Uterus (tissue), 3 donors: ENCODE measurements at regions not wholly inside any gene's neighbourhood (a gene's known extent, or its start where the extent isn't known, plus 50 kb on each side); places are given as distances from the start of the nearest gene placed in this dataset.

Experiments used
- DNase-seq, 2 donors: peaks; one replicate each; pipeline ENCODE4 v3.0.0-alpha.2; 2019 to 2020
- H3K27ac ChIP-seq, 2 donors: fragments of 200-600 bp; sonication (generic); 1 replicate in 1 of 2; 2 replicates in 1 of 2; pipeline ENCODE4 v1.5.1; 2016 to 2018
- H3K27me3 ChIP-seq, 2 donors: fragments of 200-600 bp; sonication (generic); one replicate each; pipeline ENCODE4 v1.5.1; 2018 to 2019; ENCODE audit warnings: control low read depth in 1 of 2
- H3K36me3 ChIP-seq, 2 donors: fragments of 200-600 bp; sonication (generic); one replicate each; pipeline ENCODE4 v1.5.1; 2019; ENCODE audit warnings: control low read depth in 1 of 2
- H3K4me1 ChIP-seq, 2 donors: fragments of 200-600 bp; sonication (generic); one replicate each; pipeline ENCODE4 v1.5.1; 2018 to 2019; ENCODE audit warnings: control low read depth in 1 of 2
- H3K4me3 ChIP-seq, 2 donors: fragments of 200-600 bp; sonication (generic); 1 replicate in 1 of 2; 2 replicates in 1 of 2; pipeline ENCODE4 v1.5.1; 2018 to 2019; ENCODE audit warnings: mild to moderate bottlenecking in 1 of 2
- H3K9me3 ChIP-seq, 2 donors: fragments of 200-600 bp; sonication (generic); one replicate each; pipeline ENCODE4 v1.5.1; 2019; ENCODE audit warnings: control low read depth in 1 of 2
- CTCF ChIP-seq, 4 experiments: fragments of 200-600 bp in 2 of 4; fragments of 450-650 bp in 2 of 4; sonication (generic) in 2 of 4; IDR thresholded peaks; one replicate each; pipeline ENCODE4 v1.5.1; 2016 to 2019; ENCODE audit warnings: antibody characterized with exemption in 4 of 4, mild to moderate bottlenecking in 2 of 4, moderate library complexity in 1 of 4
- POLR2A ChIP-seq, 2 donors: fragments of 450-650 bp; IDR thresholded peaks; one replicate each; pipeline ENCODE4 v1.6.1; 2016; ENCODE audit warnings: antibody characterized with exemption in 2 of 2, mild to moderate bottlenecking in 1 of 2, moderate library complexity in 1 of 2
- intact Hi-C: fragments of 100-400 bp; cut with DNase I; formaldehyde crosslinking; loops from one replicate; pipeline ENCODE4 v1.15.1; 2023; ENCODE audit warnings: low total_unique reads
- donor health status: DM: yes; HTN: yes; CAD: no.

- TF ChIP-seq CTCF (IDR thresholded peaks at IDR 0.05) (no peak), POLR2A (IDR thresholded peaks at IDR 0.05) (no peak)
- Histone ChIP-seq H3K9me3 (no peaks in the 10 kb centered on the region), H3K27ac (no peak overlapping the region), H3K4me3 (no peak overlapping the region), H3K27me3 (no peaks in the 10 kb centered on the region), H3K4me1 (no peaks in the 10 kb centered on the region), H3K36me3 (no peaks in the 10 kb centered on the region)
- intact Hi-C loops = no loop called here
- no peak for DNase-seq
Measured at GRCh38 chr3:146974001-146974400, 368.9 kb upstream of the PLSCR5 start.

- no peak for DNase-seq
- TF ChIP-seq CTCF (IDR thresholded peaks at IDR 0.05) = no peak
- TF ChIP-seq POLR2A (IDR thresholded peaks at IDR 0.05) = no peak
- Histone ChIP-seq H3K4me1 (no peaks in the 10 kb centered on the region), H3K4me3 (no peak overlapping the region), H3K27ac (no peak overlapping the region), H3K36me3 (no peaks in the 10 kb centered on the region), H3K9me3 (no peaks in the 10 kb centered on the region), H3K27me3 (no peaks in the 10 kb centered on the region)
- intact Hi-C loops = no loop called here
Measured at GRCh38 chr3:146972726-146973125, 367.6 kb upstream of the PLSCR5 start.

- no peak for DNase-seq
- Histone ChIP-seq H3K27ac (no peak overlapping the region), H3K36me3 (no peaks in the 10 kb centered on the region), H3K9me3 (no peaks in the 10 kb centered on the region), H3K4me1 (no peaks in the 10 kb centered on the region), H3K4me3 (no peak overlapping the region), H3K27me3 (no peaks in the 10 kb centered on the region)
- intact Hi-C loops = no loop called here
- no peak for TF ChIP-seq CTCF (IDR thresholded peaks at IDR 0.05)
- no peak for TF ChIP-seq POLR2A (IDR thresholded peaks at IDR 0.05)
Measured at GRCh38 chr3:146970236-146970635, 365.1 kb upstream of the PLSCR5 start.

- H3K9me3 ChIP-seq = no peaks in the 10 kb centered on the region
- H3K4me3 ChIP-seq = no peak overlapping the region
- DNase-seq = no peak
- TF ChIP-seq CTCF (IDR thresholded peaks at IDR 0.05) (no peak), POLR2A (IDR thresholded peaks at IDR 0.05) (no peak)
- intact Hi-C loops = no loop called here
- H3K4me1 ChIP-seq = no peaks in the 10 kb centered on the region
- no peaks in the 10 kb centered on the region for H3K27me3 ChIP-seq
- no peak overlapping the region for H3K27ac ChIP-seq
- no peaks in the 10 kb centered on the region for H3K36me3 ChIP-seq
Measured at GRCh38 chr3:146969356-146969755, 364.2 kb upstream of the PLSCR5 start.

GRCh38 chr3:146968204-146968651, 363.1 kb upstream of the PLSCR5 start:
- Histone ChIP-seq H3K9me3 (no peaks in the 10 kb centered on the region), H3K4me1 (no peaks in the 10 kb centered on the region), H3K27ac (no peak overlapping the region), H3K27me3 (no peaks in the 10 kb centered on the region), H3K4me3 (no peak overlapping the region), H3K36me3 (no peaks in the 10 kb centered on the region)
- no peak for DNase-seq
- intact Hi-C loops = no loop called here
- TF ChIP-seq CTCF (IDR thresholded peaks at IDR 0.05) (no peak), POLR2A (IDR thresholded peaks at IDR 0.05) (no peak)
